DND-41 (cell line): ENCODE measurements at regions not wholly inside any gene's neighbourhood (a gene's known extent, or its start where the extent isn't known, plus 50 kb on each side); places are given as distances from the start of the nearest gene placed in this dataset.

Experiments
- CTCF ChIP-seq: IDR thresholded peaks from 2 replicates; pipeline ENCODE4 v1.5.1; 2012; ENCODE audit warnings: borderline replicate concordance, low read length, moderate library complexity, mild to moderate bottlenecking; ENCODE audit not compliant: poor library complexity, severe bottlenecking; ENCODE audit errors: extremely low read depth
- EZH2 ChIP-seq: IDR thresholded peaks from 3 replicates; pipeline ENCODE4 v1.6.1; 2012; ENCODE audit warnings: borderline replicate concordance, low read depth, mild to moderate bottlenecking, moderate library complexity, low read length, inconsistent platforms; ENCODE audit not compliant: severe bottlenecking

GRCh38 chr14:30108975-30109700 lies 181.5 kb upstream of the PRKD1 start:
- TF ChIP-seq CTCF (no peak), EZH2 (no peak)
